ENCODE measurements at regions not wholly inside any gene's neighbourhood (a gene's known extent, or its start where the extent isn't known, plus 50 kb on each side); places are given as distances from the start of the nearest gene placed in this dataset.

DNA sequence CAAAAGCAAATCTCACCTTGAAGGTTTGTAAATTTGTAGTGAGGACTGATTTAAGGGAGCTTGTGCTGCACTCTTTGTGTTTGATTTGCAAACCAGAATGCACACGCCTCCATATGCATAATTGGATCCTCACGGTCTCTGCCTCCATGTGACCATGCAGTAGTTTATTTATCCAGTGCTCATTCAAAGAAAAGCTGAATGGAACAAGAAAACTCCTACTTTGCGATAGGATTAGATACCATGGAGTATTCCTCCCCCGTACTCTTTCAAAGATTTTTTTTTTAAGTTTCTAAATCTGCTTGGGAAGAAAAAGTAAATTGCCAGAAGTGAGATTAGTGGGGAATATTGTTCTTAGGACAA is 290.4 kb upstream of the TUT7 start:
- ChIA-PET POLR2A (no interaction called here), CTCF (ENCODE audit: low intra/inter-chr PET ratio) (no interaction called here)
- no peaks in the 10 kb centered on the region for H3K9me3 ChIP-seq (replicated peaks; ENCODE audit: control insufficient read depth, insufficient read depth, low read depth, low read length)
- H3K4me1 ChIP-seq (replicated peaks in 1 of 2; ENCODE audit: control insufficient read depth in 2 of 2, insufficient read depth in 2 of 2, low read length in 2 of 2), result no peaks in the 10 kb centered on the region
- H3K9me1 ChIP-seq (ENCODE audit: control insufficient read depth, insufficient read depth, low read length), result no peaks in the 10 kb centered on the region
- no TSS peak for BruUV-seq (replicated peaks)
- H3K4me3 ChIP-seq, result no peak overlapping the region
- intact Hi-C loops (cut with micrococcal nuclease), result no loop called here
- H3K9ac ChIP-seq (ENCODE audit: insufficient read depth in 1 of 2, low read depth in 2 of 2, low read length in 2 of 2), result no peak overlapping the region
- DNase-seq (ENCODE audit: extremely low read depth in 1 of 4, low spot score in 3 of 4), result no peak
- no peaks in the 10 kb centered on the region for H3K79me2 ChIP-seq (ENCODE audit: control insufficient read depth, insufficient read depth, low read length)
- no peaks in the 10 kb centered on the region for H3K36me3 ChIP-seq (ENCODE audit: control insufficient read depth, insufficient read depth, low read length)
- no peak overlapping the region for H3K27ac ChIP-seq (ENCODE audit: extremely low read depth, low read depth, low read length)
- no peak overlapping the region for H2AFZ ChIP-seq (ENCODE audit: low read depth, low read length)
- no peaks in the 10 kb centered on the region; a peak in 1 of 5 replicates for H3K27me3 ChIP-seq (ENCODE audit: control insufficient read depth in 2 of 2, insufficient read depth in 2 of 2, low read length in 2 of 2)
- no peak for ATAC-seq
- 0% methylated on average over 3 of the region's 4 CpGs for WGBS (ENCODE audit: insufficient coverage, low coverage, missing lambda C conversion rate)
- no peak for FAIRE-seq
- no peaks in the 10 kb centered on the region for H4K20me1 ChIP-seq (replicated peaks; ENCODE audit: control insufficient read depth, insufficient read depth, low read length)
- no peak for TF ChIP-seq NFIX (CRISPR knock-in tag; IDR thresholded peaks at IDR 0.05; ENCODE audit: low read depth)
- TF ChIP-seq SAP30 (IDR thresholded peaks at IDR 0.05; ENCODE audit: borderline replicate concordance, insufficient read depth, low read depth, low read length, poor library complexity, severe bottlenecking), result no peak
- TF ChIP-seq ZNF263 (CRISPR knock-in tag; IDR thresholded peaks at IDR 0.05; ENCODE audit: borderline replicate concordance), result no peak
- no peak for TF ChIP-seq MIER1 (IDR thresholded peaks at IDR 0.05; ENCODE audit: low read depth)
- TF ChIP-seq MYNN (IDR thresholded peaks at IDR 0.05), result no peak
- TF ChIP-seq MYNN (CRISPR knock-in tag; IDR thresholded peaks at IDR 0.05), result no peak
- TF ChIP-seq RBFOX2 (IDR thresholded peaks at IDR 0.05; ENCODE audit: low read depth, low read length), result no peak
- in situ Hi-C loops (cut with MboI), result no loop called here
- no peak overlapping the region for H3K4me2 ChIP-seq (ENCODE audit: insufficient read depth, low read length)

All from K562 (cell line).